GM19351 (cell line): ENCODE measurements at regions not wholly inside any gene's neighbourhood (a gene's known extent, or its start where the extent isn't known, plus 50 kb on each side); places are given as distances from the start of the nearest gene placed in this dataset.
"Not testable (repeated sequence)": the region's sequence is repeated elsewhere in the genome, so short reads cannot be mapped to it uniquely, and the experiment has no call there.

Experiments
- ATAC-seq: cut with Tn5 transposase; IDR thresholded peaks from one replicate; pipeline ENCODE4 v1.9.1; 2021; ENCODE audit warnings: mild to moderate bottlenecking, moderate library complexity; ENCODE audit not compliant: unreplicated experiment

DNA sequence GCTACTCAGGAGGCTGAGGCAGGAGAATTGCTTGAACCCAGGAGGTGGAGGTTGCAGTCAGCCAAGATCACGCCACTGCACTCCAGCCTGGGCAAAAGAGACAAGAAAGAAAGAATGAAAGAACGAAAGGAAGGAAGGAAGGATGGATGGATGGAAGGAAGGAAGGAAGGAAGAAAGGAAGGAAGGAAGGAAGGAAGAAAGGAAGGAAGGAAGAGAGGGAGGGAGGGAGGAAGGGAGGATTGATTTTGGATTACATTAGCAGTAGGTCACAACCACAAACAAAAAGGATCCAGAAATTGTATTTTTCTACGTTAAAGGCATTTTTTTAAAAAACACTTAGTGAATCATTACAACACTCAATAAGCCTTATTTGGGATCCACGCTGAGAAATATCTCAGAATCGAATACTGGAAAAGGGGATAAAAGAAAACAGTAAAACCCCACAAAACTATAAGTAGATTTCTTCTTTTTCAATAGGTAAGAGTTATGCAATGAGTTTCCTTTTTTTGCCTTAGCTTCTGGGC lies 136.9 kb upstream of the FREM1 start:
- ATAC-seq = no peak

DNA sequence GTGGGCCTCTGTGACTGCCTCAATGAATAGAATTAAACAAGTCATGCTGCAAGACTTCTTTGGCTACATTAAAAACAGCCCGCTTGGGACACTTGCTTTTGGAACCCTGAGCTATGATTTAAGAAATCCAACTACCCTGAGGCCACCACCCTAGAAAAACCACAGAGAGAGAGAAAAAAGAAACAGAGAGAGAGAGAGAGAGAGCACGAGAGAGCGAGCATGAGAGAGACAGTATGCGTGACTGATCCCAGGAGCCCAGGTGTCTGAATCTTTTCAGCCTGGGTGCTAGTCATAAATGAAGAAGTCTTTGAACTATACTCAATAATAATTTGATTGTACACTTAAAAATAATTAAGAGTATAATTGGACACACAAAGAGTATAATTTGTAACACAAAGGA lies 123.1 kb upstream of the FREM1 start:
- no peak for ATAC-seq

DNA sequence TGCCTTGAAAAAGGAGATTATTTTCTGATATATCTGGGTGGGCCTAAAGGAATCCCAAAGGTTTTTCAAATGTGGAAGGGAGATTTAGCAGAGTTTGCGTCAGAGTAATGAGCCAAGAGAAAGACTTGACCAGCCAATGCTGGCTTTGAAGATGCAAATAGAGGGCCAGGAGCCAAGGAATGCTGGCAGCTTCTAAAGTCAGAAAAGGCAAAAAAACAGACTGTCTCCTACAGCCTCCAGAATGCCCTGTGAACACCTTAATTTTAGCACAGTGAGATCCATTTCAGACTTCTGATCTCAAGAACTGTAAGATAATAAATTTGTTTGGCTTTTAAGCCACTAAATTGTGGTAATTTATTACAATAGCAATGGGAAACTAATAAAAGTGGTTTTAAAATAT lies 122.6 kb upstream of the FREM1 start:
- ATAC-seq = no peak

DNA sequence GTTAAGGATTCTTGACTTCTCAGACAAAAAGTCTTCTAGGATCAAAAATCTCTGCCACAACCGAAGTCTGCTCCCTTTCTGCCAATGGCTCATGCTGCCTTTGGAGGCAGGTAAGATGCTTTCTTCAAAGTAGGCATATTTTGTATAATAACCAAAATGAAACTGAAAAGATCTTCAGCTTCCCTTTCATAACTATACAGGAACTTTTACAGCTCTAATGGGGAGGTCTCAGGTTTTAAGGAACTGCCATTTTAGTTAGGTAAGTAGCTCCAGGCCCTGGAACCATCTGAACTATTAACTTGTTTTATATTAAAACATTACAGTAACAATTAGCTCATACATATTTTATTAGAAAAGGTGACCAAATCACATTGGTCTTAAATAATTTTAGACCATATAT lies 110.9 kb upstream of the FREM1 start:
- ATAC-seq = no peak

DNA sequence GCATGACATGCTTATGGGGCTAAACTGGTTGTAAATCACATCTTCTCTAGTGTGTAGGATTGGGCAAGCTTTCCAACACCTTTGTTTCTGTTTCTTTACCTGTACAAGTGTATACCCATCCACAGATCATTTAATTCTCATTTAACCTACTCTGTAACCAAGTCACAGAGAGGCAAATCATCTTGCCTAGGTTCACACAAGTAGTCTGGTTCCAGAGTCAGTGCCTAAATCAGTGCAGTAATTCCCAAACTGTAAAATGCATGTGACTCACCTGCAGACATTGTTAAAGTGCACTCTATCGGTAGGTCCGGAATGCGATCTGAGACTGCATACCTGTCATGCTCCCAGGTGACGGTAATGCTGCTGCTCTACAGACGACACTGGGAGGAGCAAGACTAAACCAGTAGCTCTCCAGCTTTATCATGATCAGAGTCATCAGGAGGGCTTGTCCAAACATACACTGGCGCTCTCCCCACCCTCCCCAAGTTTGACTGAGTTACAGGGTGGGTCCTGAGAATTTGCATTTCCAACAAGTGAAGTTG lies 107.9 kb upstream of the FREM1 start:
- ATAC-seq = no peak

DNA sequence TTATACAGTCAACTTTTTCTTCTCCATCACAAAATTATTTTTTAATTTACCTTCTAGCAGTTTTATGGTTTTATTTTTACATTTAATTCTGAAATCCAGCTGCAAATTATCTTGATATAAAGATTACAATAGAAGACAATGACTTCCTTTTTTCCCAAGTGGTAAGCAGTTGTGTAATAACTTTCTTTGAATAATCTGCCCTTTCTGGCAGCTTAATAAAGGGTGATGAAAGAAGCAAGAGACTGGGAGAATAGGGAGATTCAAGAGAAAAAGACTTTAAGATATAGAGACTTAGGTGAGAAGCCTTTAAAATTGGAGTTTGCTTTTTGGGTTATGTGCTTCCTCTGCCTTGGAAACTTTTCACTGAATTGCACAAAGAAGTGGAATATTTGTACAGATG lies 100.4 kb upstream of the FREM1 start:
- no peak for ATAC-seq

DNA sequence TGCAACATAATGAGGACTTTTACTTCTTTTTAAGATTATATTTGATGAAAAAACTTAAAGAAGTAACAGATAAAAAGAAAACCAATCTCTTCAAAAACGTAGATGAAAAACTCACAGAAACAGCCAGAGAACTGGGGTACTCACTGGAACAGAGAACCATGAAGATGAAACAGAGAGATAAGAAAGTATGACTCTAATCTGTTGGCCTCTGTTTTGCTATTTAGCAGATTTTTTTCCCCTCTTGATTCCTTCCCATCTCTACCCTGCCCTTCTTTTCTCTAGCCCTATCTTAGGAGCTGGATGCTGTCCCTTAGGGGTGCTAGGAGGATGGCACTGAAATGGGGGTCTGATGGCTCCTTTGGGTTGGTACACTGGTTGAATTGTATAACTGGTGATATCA lies 97.5 kb upstream of the FREM1 start:
- ATAC-seq = no peak

DNA sequence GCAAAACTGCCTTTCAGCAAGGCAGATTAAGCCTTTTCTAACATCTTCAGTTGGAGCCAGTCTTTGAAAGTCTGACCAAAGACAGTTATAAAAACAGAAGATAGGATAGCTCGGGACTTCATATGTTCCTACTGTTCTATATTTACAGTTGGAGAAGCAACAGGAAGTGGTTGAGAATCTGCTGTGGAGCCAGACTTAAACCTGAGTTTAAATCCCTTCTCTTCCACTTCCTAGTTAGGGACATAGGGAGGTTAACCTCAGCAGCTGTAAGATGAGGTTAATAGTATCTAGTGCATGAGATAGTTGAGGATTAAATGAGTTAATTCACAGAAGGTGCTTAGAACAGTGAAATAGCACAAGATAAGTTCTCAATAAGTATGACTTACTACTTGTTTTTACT lies 84.5 kb upstream of the FREM1 start:
- no peak for ATAC-seq

DNA sequence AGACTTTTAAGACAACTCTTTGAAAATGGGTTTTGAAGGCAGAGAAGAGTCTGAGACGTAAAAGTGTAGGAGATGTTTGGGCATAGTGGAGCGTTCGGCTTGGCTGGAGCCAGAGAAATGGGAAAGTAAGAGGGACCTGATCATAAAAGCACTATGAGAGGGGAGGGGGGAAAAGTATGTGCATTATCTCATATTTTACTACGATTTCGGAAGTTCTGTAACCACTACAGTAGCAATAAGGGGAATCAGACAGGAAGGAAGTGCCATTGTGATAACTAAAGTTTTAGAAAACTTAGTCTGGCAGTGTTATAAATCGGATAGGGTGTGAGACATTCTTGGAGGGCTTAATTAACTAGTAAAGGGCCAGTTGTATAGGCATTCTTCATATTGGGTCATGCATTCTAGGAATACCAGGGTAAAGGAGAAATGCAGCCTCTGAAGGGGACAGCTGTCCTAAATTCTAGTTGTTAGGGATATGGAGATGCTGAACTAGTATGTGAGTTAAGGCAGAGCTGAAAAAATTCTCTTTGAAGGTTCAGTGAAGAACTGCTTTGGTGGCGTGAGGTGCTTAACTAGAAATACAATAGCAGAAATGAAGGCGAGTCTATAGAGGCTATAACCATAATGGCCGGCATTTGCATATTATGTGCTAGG lies 83.8 kb upstream of the FREM1 start:
- no peak for ATAC-seq

DNA sequence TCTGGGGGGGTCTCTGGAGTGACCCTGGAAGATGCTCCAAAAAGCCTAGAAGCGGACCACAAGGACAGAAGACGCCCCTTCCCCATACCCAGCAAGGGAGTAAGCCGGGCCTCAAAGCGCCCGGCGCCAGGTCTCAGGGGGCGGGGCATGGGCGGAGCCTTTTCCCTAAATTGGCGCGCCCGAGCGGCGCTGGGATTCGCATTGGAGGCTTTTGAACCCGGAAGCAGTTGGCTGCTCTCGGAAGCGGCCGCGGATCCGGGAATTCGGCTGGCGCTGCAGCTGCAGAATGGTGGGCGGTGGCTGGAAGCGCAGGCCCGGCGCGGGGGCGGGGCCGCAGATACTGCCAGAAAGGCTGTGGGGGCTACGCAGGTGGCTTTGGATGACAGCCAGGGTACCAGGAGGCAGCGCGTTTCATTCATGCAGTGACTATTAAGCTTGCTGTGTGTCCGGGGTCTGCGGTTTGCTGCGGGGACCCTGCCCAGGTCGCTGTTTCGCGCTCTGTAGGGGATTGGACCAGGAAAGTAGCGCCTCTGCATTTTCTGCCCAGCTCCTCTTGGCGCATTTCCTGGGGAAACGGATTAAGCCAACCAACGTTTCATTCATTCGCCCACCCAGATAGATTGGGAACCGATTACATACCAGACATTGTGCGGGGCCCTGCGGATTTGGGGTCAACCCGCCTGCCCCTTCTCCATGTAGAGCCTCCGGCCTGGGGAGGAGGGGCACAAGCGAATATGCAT lies 83.0 kb upstream of the FREM1 start:
- ATAC-seq = no peak

DNA sequence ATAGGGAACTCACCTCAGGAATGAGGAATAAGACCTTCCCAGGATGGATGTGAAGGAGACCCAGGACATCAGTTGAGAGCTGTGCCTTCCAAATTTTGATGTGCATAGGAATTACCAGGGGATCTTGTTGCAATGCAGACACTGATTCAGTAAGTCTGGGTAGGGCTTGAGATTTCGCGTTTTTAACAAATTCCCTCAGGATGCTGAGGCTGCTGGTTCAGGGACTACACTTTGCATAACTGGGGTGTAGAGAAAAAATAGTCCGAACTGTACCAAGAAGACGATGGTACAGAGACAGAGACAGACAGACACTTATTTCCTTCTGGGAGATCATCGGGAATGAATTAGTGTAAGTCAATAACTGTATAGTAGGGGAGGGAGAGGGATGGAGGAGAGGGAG lies 82.3 kb upstream of the FREM1 start:
- ATAC-seq = no peak

DNA sequence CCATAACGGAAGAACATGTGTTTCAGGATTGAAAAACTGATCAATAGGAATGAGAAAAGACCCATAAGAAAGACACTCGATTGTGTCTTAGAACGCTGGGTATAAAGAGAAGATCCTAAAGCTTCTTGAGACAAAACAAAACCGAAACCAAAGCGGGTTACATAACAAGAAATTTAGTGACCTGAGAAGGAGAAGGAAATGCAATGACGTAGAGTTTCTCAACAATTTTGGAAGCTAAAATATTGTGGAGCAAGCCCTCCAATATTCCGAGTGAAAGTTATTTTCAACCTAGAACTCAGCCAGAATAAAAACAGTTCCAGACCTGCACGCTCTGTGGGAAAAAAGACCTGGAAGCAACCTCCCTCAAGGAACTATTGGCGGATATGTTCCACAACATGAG lies 81.9 kb upstream of the FREM1 start:
- ATAC-seq = no peak

DNA sequence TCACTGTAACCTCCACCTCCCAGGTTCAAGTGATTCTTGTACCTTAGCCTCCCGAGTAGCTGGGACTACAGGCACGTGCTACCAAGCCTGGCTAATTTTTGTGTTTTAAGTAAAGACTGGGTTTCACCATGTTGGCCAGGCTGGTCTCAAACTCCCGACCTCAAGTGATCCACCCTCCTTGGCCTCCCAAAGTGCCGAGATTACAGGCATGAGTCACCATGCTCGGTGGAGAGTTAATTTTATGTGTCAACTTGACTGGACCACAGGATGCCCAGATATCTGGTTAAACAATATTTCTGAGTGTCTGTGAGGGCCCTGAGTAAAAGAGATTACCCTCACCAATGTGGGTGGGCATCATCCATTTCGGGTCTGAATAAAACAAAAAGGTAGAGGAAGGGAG lies 80.4 kb upstream of the FREM1 start:
- not testable (repeated sequence) for ATAC-seq

DNA sequence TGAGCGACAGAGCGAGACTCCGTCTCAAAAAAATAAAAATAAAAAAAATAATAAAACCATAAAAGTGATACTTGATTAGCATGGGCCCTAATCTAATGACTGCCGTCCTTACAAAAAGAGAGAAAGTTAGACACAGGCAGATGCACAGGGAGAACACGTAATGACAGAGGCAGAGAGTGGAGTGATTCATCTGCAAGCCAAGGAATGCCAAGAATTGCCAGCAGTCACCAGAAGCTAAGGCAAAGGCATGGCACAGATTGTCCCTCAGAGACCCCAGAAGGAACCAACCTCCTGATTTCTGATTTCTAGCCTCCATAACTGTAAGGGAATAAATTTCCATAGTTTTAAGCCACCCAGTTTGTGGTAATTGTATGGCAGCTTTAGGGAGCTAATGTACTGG lies 79.6 kb upstream of the FREM1 start:
- no peak for ATAC-seq

DNA sequence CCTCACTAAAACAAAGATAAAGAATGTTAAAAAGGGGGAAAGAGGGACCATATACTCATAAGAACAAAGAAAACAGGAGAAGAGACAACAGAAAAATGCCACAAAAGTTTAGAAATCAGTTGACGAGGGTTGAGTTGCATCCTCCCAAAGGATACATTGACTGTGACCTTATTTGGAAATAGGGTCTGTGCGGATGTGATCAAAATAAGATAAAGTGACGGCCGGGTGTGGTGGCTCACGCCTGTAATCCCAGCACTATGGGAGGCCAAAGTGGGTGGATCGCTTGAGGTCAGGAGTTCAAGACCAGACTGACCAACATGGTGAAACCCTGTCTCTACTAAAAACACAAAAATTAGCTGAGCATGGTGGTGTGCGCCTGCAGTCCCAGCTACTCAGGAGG lies 79.1 kb upstream of the FREM1 start:
- not testable (repeated sequence) for ATAC-seq

DNA sequence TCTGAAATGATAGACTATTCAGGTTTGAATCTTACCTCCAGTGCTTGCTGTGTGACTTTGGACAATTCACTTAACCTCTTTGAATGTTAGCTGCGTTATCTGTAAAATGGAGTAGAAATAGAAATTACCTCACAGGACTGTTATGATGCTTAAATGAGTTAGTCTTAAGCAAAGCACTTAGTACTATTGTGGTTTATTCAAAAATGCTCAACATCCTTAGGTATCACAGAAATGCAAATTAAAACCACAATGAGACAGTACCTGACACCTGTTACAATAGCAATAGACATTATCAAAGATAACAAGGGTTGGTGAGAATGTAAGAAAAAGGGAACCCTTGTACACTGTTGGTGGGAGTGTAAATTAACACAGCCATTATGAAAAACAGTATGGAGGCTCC lies 77.6 kb upstream of the FREM1 start:
- ATAC-seq = peak; percentile 56

DNA sequence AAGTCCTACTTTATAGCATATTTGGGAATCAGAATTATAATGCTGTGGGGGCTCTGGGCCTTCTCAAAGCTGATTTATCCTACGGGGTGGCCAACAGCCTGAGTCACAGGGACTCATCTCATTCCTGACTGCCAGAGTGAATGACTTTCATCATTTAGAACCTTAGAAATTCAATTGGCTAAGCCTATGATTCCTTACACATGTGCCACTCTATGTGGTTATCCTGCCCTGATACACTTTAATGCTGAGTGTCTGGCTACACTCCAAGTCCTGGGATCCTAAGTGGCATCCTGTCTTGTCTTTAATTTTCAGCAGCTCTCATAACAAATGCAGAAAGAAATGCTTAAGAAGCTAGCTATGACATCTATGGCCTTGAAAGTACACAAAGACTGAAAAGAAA lies 75.2 kb upstream of the FREM1 start:
- no peak for ATAC-seq

DNA sequence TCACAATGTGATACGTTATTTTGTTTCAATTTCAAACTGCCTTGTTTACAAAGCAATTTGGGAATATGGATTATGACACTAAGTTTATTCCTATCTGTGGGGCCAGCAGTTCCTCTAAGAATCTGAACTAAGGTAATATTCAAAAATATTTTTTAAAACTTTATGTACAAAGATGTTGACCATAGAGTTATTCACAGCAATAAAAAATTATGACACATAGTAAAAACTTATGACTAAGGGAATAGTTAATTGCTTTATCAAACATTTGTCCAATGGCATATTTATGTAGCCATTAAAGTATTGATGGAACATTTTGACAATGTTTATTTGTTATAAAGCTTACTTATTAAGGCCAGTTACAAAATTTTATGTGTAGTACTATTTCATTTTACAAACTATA lies 73.4 kb upstream of the FREM1 start:
- ATAC-seq = no peak

DNA sequence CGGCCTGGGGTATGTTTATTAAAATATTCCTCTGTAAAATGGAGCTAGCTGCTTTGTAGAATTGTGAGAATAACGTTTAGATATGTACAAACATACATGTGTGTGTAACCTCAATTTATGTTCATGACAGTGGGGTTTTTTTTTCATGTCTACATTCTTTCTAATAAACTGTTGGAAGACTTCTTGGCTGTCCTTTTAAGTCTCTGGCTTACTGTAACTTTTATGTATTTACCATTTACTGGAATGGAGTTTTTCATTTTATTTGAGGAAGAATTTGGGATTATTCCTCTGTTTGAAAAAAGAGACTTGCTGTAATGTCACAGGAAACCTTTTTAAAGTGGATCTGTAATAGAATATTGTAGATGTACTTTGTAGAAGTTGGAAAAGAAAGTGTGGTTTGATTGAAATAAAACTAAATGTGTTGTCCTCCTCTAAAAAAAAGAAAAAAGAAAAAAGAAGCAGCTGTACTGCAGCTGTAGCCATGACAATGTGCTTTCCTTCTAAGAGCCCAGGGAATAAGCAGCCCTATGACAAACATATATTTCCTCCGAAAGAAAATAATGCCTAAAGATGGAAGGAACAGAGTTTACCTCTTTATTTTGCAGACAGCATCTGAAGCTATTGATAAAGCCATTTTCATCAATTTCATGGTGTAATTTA lies 71.2 kb upstream of the FREM1 start:
- no peak for ATAC-seq

DNA sequence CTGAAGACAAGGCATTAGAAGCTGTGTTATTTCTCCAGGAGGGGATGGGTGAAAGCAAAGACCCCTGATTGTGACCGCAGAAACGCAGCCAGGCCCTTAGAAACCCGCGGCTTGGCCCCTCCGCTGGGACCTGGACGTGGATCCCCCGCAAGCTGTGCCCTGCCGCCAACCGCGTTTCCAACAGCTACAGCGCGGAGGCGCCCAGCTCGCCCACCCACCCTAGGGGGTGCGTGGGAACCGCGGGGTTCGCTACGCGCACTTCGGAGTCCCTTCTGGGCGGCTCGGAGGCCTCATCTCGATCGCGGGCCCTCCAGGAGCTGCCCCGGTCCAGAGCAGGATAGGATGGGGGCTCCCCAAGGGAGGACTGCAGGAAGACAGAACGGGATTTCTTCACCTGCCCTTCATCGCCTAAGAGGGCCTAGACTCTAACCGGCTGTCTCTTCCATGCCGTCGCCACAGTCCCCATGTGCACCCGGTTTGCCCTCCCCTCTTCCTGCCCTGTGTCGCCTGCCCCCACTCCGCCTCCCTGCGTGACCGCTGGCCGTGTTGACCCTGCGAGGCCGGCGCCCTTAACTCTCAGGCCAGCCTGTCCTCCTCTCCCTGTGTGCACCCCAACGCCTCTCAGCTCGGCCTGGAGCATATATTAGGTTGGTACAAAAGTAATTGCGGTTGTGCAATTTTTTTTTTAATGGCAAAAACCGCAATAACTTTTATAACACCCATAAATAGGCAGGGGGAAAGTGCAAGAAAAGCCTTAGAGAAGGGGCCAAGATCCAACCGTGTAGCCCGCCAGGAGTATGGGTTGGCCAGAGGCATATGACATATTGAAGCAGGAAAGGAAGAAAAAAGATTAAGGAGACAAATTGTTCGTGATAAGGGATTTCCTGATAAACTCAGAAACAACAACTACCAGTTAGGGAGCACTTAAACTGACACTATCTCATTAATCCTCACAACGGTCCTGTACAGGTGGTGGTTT lies 68.1 kb upstream of the FREM1 start:
- ATAC-seq = no peak
